ENCODE measurements at regions not wholly inside any gene's neighbourhood (a gene's known extent, or its start where the extent isn't known, plus 50 kb on each side); places are given as distances from the start of the nearest gene placed in this dataset.

DNA sequence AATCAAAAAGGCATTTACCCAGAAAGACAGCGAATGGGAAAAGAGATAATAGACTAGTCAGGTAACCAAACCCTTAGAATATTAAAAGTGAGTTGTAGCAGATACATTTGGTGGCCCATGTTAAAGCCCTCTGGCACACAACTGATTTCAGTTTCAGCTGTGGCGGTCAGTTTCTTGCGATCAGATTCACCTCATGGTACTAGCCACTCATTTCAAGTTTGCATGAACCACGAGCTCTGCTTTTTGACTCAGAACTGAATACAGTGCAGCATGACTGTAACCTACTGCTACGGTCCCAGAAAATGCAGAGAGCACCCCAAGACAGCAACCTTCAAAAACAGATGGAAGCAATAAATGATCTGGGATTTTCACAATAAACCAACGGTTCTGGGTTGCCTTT, 919.1 kb upstream of the PCDH10 start:
- DNase-seq, result no peak
- Mint-ChIP-seq H3K27ac (no peak overlapping the region), H3K4me1 (no peaks in the 10 kb centered on the region), H3K4me3 (no peak overlapping the region), H3K36me3 (no peaks in the 10 kb centered on the region), H3K27me3 (ENCODE audit: low read depth in 3 of 3) (peaks cover 0 to 4% (median 0%) of the 10 kb centered on the region in 3 donors), H3K9me3 (peaks cover 8 to 42% (median 22%) of the 10 kb centered on the region in 6 donors)

DNA sequence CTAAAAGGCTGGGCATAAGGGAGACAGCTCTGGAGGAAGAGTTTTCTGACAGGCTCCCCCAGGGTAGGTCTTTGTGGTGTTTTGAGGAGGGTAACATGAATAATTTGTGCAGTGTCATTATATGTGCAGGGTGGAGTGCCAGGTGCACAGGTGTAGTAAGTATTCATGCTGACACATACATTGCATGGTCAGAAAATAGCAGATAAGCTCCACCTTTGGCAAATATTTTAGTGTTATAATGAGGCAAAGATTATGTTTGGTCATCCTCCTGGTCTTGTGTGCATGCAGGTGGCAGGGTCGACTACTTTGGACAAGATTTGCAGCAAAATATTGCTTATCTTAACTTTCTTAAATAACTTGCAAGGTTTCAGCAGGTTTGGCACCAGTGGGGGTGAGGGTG, 910.4 kb upstream of the PCDH10 start:
- Mint-ChIP-seq H3K36me3 (no peaks in the 10 kb centered on the region), H3K27me3 (ENCODE audit: low read depth in 3 of 3) (peaks cover 0 to 1% (median 0%) of the 10 kb centered on the region in 3 donors), H3K27ac (no peak overlapping the region), H3K4me1 (no peaks in the 10 kb centered on the region), H3K9me3 (peaks cover 8 to 32% (median 19%) of the 10 kb centered on the region in 6 donors), H3K4me3 (no peak overlapping the region)
- no peak for DNase-seq

DNA sequence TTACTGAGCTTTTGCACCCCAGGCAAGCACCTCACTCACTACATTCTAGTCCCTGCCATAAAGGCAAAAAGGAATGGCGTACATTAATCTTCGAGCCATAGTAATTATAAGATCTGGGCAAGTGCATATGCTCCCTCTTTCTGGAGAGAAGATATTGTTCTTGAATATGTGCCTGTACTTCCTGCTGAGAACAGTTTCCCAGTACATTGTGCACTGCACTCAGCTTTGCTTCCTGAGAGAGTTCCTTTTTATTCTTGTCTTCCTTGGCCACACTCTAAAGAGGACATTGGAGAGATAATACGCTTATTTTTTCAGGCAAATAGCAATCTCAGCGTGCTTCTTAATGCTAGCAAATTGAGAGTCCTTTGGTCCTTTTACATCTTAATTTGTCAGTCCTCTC, 909.0 kb upstream of the PCDH10 start:
- Mint-ChIP-seq H3K27ac (no peak overlapping the region), H3K27me3 (ENCODE audit: low read depth in 3 of 3) (peaks cover 0 to 1% (median 0%) of the 10 kb centered on the region in 3 donors), H3K9me3 (peaks cover 4 to 27% (median 18%) of the 10 kb centered on the region in 6 donors), H3K36me3 (no peaks in the 10 kb centered on the region), H3K4me3 (no peak overlapping the region), H3K4me1 (no peaks in the 10 kb centered on the region)
- no peak for DNase-seq

DNA sequence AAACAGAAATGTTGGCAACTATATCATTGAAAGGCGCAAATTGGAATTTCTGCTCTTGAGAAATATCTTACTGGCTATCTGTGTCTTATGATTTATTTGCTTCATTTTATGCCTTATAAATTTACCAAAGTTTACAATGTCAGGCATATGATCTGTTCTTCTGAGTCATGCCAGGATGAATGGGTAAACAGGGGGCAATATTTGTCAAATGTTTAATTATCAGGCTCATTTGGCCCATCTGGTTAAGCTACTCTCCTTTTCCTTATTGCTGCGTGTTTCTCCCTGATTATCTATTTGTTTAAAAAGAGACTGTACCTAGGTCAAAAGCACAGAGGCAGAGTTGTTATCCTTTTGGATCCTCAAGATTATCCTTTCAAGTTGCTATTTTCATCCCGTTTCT, 903.8 kb upstream of the PCDH10 start:
- Mint-ChIP-seq H3K36me3 (no peaks in the 10 kb centered on the region), H3K4me1 (no peaks in the 10 kb centered on the region), H3K9me3 (peaks cover 8 to 35% (median 21%) of the 10 kb centered on the region in 6 donors), H3K4me3 (no peak overlapping the region), H3K27ac (no peak overlapping the region), H3K27me3 (ENCODE audit: low read depth in 3 of 3) (no peaks in the 10 kb centered on the region)
- DNase-seq, result no peak

DNA sequence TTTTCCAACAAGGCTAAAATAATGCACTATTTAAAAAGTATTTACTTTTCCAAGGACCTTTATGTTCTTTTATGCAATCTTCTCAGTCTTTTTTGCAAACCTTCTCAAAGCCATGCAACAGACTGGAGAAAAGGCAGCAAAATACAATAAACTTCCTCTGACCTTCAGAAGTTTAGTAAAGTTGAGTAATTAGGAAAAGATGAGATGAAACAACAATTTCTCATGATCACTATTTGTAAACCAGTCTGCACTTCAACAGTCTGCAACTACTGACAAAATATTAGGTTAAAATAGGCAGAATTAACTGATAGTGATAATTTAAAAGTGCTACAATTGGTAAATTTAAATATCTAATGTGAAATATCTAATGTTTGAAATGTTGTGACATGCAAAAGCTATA, 884.9 kb upstream of the PCDH10 start:
- no peak overlapping the region for H3K27ac Mint-ChIP-seq
- no peak for DNase-seq
- no peaks in the 10 kb centered on the region for H3K4me1 Mint-ChIP-seq
- no peaks in the 10 kb centered on the region for H3K27me3 Mint-ChIP-seq (ENCODE audit: low read depth in 3 of 3)
- no peaks in the 10 kb centered on the region for H3K36me3 Mint-ChIP-seq
- H3K9me3 Mint-ChIP-seq, result peaks cover 4 to 14% (median 6%) of the 10 kb centered on the region in 6 donors
- H3K4me3 Mint-ChIP-seq, result no peak overlapping the region

GRCh38 chr4:132266374-132266773, 882.7 kb upstream of the PCDH10 start:
- Mint-ChIP-seq H3K4me3 (no peak overlapping the region), H3K9me3 (peaks cover 4 to 15% (median 9%) of the 10 kb centered on the region in 6 donors), H3K27ac (no peak overlapping the region), H3K27me3 (ENCODE audit: low read depth in 3 of 3) (no peaks in the 10 kb centered on the region), H3K4me1 (no peaks in the 10 kb centered on the region), H3K36me3 (no peaks in the 10 kb centered on the region)
- no peak for DNase-seq

GRCh38 chr4:132267321-132267720, 881.8 kb upstream of the PCDH10 start:
- H3K27ac Mint-ChIP-seq, result no peak overlapping the region
- DNase-seq, result no peak
- H3K4me3 Mint-ChIP-seq, result no peak overlapping the region
- no peaks in the 10 kb centered on the region for H3K36me3 Mint-ChIP-seq
- H3K4me1 Mint-ChIP-seq, result no peaks in the 10 kb centered on the region
- H3K27me3 Mint-ChIP-seq (ENCODE audit: low read depth in 3 of 3), result no peaks in the 10 kb centered on the region
- peaks cover 7 to 20% (median 9%) of the 10 kb centered on the region in 6 donors for H3K9me3 Mint-ChIP-seq

- peaks cover 0 to 2% (median 0%) of the 10 kb centered on the region in 3 donors for H3K27me3 Mint-ChIP-seq (ENCODE audit: low read depth in 3 of 3)
- peaks cover 4 to 23% (median 6%) of the 10 kb centered on the region in 6 donors for H3K9me3 Mint-ChIP-seq
- no peak overlapping the region for H3K27ac Mint-ChIP-seq
- no peaks in the 10 kb centered on the region for H3K36me3 Mint-ChIP-seq
- DNase-seq, result no peak
- no peaks in the 10 kb centered on the region for H3K4me1 Mint-ChIP-seq
- H3K4me3 Mint-ChIP-seq, result no peak overlapping the region
Observed at GRCh38 chr4:132269303-132269990, 879.6 kb upstream of the PCDH10 start.

- Mint-ChIP-seq H3K9me3 (peaks cover 3 to 34% (median 16%) of the 10 kb centered on the region in 6 donors), H3K4me3 (no peak overlapping the region), H3K27ac (no peak overlapping the region), H3K4me1 (no peaks in the 10 kb centered on the region), H3K36me3 (no peaks in the 10 kb centered on the region), H3K27me3 (ENCODE audit: low read depth in 3 of 3) (peaks cover 0 to 2% (median 0%) of the 10 kb centered on the region in 3 donors)
- no peak for DNase-seq
Observed at GRCh38 chr4:132275583-132276121, 873.4 kb upstream of the PCDH10 start.

- Mint-ChIP-seq H3K9me3 (peaks cover 1 to 34% (median 13%) of the 10 kb centered on the region in 6 donors), H3K4me1 (no peaks in the 10 kb centered on the region), H3K27ac (no peak overlapping the region), H3K36me3 (no peaks in the 10 kb centered on the region), H3K27me3 (ENCODE audit: low read depth in 3 of 3) (peaks cover 0 to 2% (median 0%) of the 10 kb centered on the region in 3 donors), H3K4me3 (no peak overlapping the region)
- no peak for DNase-seq
Observed at GRCh38 chr4:132276185-132276584, 872.9 kb upstream of the PCDH10 start.

DNA sequence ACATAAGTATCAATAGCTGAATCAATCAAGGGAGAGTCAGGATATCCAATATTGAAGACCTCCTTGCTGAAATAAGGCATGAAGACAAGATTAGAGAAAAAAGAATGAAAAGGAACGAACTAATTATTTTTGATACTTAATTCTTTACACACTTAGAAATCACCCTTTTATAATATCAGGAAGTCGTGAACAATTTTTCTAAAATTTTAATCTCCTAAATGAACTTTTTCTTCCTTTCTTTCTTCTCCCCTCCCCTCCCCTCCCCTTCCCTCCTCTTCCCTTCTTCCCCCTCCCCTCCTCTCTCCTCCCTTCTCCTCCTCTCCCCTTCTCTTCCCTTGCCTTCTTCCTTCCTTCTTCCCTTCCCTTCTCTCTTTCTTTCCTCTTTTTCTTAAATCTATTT, 872.1 kb upstream of the PCDH10 start:
- H3K27ac Mint-ChIP-seq, result no peak overlapping the region
- H3K9me3 Mint-ChIP-seq, result peaks cover 0 to 32% (median 9%) of the 10 kb centered on the region in 6 donors
- H3K36me3 Mint-ChIP-seq, result no peaks in the 10 kb centered on the region
- no peak overlapping the region for H3K4me3 Mint-ChIP-seq
- peaks cover 0 to 2% (median 0%) of the 10 kb centered on the region in 3 donors for H3K27me3 Mint-ChIP-seq (ENCODE audit: low read depth in 3 of 3)
- DNase-seq, result no peak
- H3K4me1 Mint-ChIP-seq, result no peaks in the 10 kb centered on the region

GRCh38 chr4:132281733-132282132, 867.4 kb upstream of the PCDH10 start:
- Mint-ChIP-seq H3K4me1 (no peaks in the 10 kb centered on the region), H3K9me3 (peaks cover 3 to 43% (median 19%) of the 10 kb centered on the region in 6 donors)

DNA sequence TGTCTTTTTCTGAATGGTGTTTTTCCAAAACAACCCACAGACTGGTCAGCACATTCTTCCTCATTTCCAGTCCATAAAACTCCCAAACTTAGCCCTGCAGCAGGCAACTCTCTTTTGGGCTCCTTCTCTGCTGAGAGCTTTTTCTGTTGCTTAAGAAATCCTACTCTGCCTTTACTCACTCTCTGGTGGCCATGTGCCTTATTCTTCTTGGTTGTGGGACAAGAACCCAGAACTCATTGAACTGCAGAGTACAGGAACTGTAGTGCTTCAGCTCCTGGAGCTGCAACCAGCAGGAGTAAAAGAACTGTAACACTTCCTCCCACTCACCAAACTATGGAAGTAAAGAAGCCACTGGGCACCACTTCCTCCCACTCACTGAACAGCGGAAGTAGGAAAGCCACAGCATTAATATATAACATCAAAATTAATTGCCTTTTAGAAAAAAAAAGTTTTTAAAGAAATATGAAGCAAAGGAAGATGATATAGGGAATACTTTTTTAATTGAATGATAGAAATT, 864.1 kb upstream of the PCDH10 start:
- H3K27me3 Mint-ChIP-seq (ENCODE audit: low read depth in 3 of 3), result no peaks in the 10 kb centered on the region
- peaks cover 0 to 4% (median 0%) of the 10 kb centered on the region in 3 donors for H3K36me3 Mint-ChIP-seq
- no peak overlapping the region for H3K27ac Mint-ChIP-seq
- no peak for DNase-seq
- H3K9me3 Mint-ChIP-seq, result peaks cover 3 to 40% (median 26%) of the 10 kb centered on the region in 6 donors
- H3K4me1 Mint-ChIP-seq, result no peaks in the 10 kb centered on the region
- H3K4me3 Mint-ChIP-seq, result no peak overlapping the region

More at GRCh38 chr4:132281733-132282132, 867.4 kb upstream of the PCDH10 start:
- Mint-ChIP-seq H3K27me3 (ENCODE audit: low read depth in 3 of 3) (no peaks in the 10 kb centered on the region), H3K36me3 (no peaks in the 10 kb centered on the region), H3K4me3 (no peak overlapping the region), H3K27ac (no peak overlapping the region)
- DNase-seq, result no peak

- no peak overlapping the region for H3K4me3 Mint-ChIP-seq
- no peak overlapping the region for H3K27ac Mint-ChIP-seq
- H3K4me1 Mint-ChIP-seq, result no peaks in the 10 kb centered on the region
- DNase-seq, result no peak
- no peaks in the 10 kb centered on the region for H3K27me3 Mint-ChIP-seq (ENCODE audit: low read depth in 3 of 3)
- H3K36me3 Mint-ChIP-seq, result no peaks in the 10 kb centered on the region
- peaks cover 0 to 26% (median 8%) of the 10 kb centered on the region in 6 donors for H3K9me3 Mint-ChIP-seq
Observed at GRCh38 chr4:132297346-132297745, 851.7 kb upstream of the PCDH10 start.

All from immature natural killer cell (primary cell).